HL-60 (cell line): ENCODE measurements at regions not wholly inside any gene's neighbourhood (a gene's known extent, or its start where the extent isn't known, plus 50 kb on each side); places are given as distances from the start of the nearest gene placed in this dataset.

ENCODE experiments used
- DNase-seq, 2 experiments: peaks; one replicate each; pipeline ENCODE4 v3.0.0-alpha.2; 2010 to 2020; ENCODE audit warnings: low read depth in 1 of 2, low spot score in 1 of 2
- H3K27ac ChIP-seq: fragments of 250-450 bp; sonication (Bioruptor Pico); replicated peaks from 2 replicates; pipeline ENCODE4 v1.5.1; 2020; ENCODE audit warnings: mild to moderate bottlenecking, moderate library complexity
- H3K27me3 ChIP-seq: fragments of 250-450 bp; sonication (Bioruptor Pico); 2 replicates; pipeline ENCODE4 v1.5.1; 2021; ENCODE audit warnings: mild to moderate bottlenecking, moderate library complexity; ENCODE audit not compliant: insufficient read depth, poor library complexity, severe bottlenecking
- H3K4me3 ChIP-seq: replicated peaks from 2 replicates; pipeline ENCODE4 v1.5.1; 2011; ENCODE audit warnings: mild to moderate bottlenecking, control low read depth, low read length; ENCODE audit not compliant: insufficient read depth
- GABPA ChIP-seq: IDR thresholded peaks from 2 replicates; pipeline ENCODE4 v1.6.1; 2012; ENCODE audit warnings: low read depth
- POLR2AphosphoS5 ChIP-seq: IDR thresholded peaks from 2 replicates; pipeline ENCODE4 v1.6.1; 2012; ENCODE audit warnings: low read depth
- SPI1 ChIP-seq: IDR thresholded peaks from 2 replicates; pipeline ENCODE4 v1.6.1; 2012; ENCODE audit warnings: low read depth, mild to moderate bottlenecking, borderline replicate concordance
- TF ChIP-seq, protein P1 (sequence below): IDR thresholded peaks from one replicate; pipeline ENCODE4 v1.5.1; 2011; ENCODE audit warnings: low read length, control low read depth, inconsistent platforms; ENCODE audit not compliant: insufficient read depth
- TF ChIP-seq, protein P2 (sequence below): IDR thresholded peaks from 2 replicates; pipeline ENCODE4 v1.6.1; 2012; ENCODE audit warnings: low read depth; ENCODE audit not compliant: insufficient replicate concordance

DNA sequence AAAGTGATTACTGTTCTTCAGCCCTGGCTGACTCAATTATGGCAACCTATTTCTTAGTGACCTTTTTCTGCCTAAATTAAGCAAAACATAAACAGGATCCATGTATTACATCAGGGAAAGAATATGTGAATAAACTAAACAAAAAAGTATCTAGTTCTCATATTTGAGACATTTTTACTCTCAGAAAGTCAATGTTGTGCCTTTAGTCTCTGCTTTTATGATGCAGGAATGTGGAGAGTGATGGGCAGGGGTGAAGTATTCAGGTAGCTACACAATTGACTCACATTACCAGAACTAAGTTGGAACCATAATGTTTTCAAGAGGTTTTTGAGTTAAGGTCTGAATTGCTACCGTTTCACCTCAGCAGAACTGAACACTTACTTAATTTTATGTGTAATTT is 462.7 kb upstream of the CXADR start:
- H3K27me3 ChIP-seq = no peaks in the 10 kb centered on the region

DNA sequence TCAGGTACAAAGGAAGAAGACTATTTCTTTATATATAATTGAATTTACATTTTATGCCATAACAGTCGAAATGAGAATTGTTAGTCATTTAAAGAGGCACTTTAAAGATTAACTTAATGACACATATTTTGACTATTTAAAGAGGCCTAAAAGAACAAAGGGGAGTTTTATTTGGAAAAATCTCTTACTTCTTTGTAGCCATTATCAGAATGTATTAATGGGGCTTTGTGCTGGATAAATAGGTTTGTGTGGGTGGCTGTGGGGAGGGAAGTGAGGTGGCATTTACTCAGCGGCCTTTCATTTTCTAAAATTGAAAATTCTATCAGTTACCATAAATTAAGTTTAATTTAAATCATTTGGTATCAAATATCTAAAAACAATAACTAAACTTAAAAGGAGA is 462.2 kb upstream of the CXADR start:
- TF ChIP-seq GABPA (no peak), POLR2AphosphoS5 (no peak), SPI1 (no peak)
- TF ChIP-seq, protein P1, sequence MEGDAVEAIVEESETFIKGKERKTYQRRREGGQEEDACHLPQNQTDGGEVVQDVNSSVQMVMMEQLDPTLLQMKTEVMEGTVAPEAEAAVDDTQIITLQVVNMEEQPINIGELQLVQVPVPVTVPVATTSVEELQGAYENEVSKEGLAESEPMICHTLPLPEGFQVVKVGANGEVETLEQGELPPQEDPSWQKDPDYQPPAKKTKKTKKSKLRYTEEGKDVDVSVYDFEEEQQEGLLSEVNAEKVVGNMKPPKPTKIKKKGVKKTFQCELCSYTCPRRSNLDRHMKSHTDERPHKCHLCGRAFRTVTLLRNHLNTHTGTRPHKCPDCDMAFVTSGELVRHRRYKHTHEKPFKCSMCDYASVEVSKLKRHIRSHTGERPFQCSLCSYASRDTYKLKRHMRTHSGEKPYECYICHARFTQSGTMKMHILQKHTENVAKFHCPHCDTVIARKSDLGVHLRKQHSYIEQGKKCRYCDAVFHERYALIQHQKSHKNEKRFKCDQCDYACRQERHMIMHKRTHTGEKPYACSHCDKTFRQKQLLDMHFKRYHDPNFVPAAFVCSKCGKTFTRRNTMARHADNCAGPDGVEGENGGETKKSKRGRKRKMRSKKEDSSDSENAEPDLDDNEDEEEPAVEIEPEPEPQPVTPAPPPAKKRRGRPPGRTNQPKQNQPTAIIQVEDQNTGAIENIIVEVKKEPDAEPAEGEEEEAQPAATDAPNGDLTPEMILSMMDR = no peak
- TF ChIP-seq, protein P2, sequence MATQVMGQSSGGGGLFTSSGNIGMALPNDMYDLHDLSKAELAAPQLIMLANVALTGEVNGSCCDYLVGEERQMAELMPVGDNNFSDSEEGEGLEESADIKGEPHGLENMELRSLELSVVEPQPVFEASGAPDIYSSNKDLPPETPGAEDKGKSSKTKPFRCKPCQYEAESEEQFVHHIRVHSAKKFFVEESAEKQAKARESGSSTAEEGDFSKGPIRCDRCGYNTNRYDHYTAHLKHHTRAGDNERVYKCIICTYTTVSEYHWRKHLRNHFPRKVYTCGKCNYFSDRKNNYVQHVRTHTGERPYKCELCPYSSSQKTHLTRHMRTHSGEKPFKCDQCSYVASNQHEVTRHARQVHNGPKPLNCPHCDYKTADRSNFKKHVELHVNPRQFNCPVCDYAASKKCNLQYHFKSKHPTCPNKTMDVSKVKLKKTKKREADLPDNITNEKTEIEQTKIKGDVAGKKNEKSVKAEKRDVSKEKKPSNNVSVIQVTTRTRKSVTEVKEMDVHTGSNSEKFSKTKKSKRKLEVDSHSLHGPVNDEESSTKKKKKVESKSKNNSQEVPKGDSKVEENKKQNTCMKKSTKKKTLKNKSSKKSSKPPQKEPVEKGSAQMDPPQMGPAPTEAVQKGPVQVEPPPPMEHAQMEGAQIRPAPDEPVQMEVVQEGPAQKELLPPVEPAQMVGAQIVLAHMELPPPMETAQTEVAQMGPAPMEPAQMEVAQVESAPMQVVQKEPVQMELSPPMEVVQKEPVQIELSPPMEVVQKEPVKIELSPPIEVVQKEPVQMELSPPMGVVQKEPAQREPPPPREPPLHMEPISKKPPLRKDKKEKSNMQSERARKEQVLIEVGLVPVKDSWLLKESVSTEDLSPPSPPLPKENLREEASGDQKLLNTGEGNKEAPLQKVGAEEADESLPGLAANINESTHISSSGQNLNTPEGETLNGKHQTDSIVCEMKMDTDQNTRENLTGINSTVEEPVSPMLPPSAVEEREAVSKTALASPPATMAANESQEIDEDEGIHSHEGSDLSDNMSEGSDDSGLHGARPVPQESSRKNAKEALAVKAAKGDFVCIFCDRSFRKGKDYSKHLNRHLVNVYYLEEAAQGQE = no peak
- H3K4me3 ChIP-seq = no peak overlapping the region
- no peak for DNase-seq
- no peaks in the 10 kb centered on the region for H3K27me3 ChIP-seq
- H3K27ac ChIP-seq = no peak overlapping the region

More for the DNA sequence above, 462.7 kb upstream of the CXADR start:
- no peak overlapping the region for H3K27ac ChIP-seq
- TF ChIP-seq GABPA (no peak), POLR2AphosphoS5 (no peak), SPI1 (no peak)
- TF ChIP-seq, protein P2 = no peak
- TF ChIP-seq, protein P1 = no peak
- DNase-seq = no peak
- no peak overlapping the region for H3K4me3 ChIP-seq

DNA sequence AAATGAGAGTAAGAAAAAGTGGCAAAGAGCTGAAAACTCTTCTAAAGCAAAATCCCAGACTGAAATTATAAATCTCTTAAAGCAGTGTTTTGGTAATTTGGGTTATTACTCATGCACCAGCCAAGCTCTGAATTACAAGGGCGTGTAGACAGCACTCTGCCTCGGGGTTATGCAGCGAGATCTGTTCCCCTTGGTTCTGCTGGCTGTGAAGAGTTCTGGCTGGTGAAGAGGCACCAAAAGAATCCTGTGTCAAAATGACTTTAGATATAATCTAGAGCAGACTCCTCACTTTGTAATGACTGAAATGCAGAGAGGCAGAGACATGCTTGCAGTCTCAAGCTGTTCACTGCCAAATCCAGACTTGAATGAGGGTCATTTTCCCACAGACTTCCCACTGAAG is 461.8 kb upstream of the CXADR start:
- no peak for TF ChIP-seq GABPA
- no peak for TF ChIP-seq POLR2AphosphoS5
- TF ChIP-seq, protein P1 = no peak
- no peak for TF ChIP-seq SPI1
- TF ChIP-seq, protein P2 = no peak
- no peak overlapping the region for H3K27ac ChIP-seq

More for the DNA sequence above, 461.8 kb upstream of the CXADR start:
- Histone ChIP-seq H3K27me3 (no peaks in the 10 kb centered on the region), H3K4me3 (no peak overlapping the region)
- no peak for DNase-seq
